Body of pancreas (tissue), 4 donors: ENCODE measurements at regions not wholly inside any gene's neighbourhood (a gene's known extent, or its start where the extent isn't known, plus 50 kb on each side); places are given as distances from the start of the nearest gene placed in this dataset.

Experiments used
- CTCF ChIP-seq, 7 experiments: fragments of 450-650 bp in 4 of 7; fragments of 200-600 bp in 3 of 7; sonication (generic) in 3 of 7; IDR thresholded peaks; one replicate each; pipeline ENCODE4 v1.5.1; 2016 to 2019; ENCODE audit warnings: antibody characterized with exemption in 7 of 7
- POLR2A ChIP-seq, 3 donors: fragments of 450-650 bp; IDR thresholded peaks; one replicate each; pipeline ENCODE4 v1.6.1; 2016; ENCODE audit warnings: antibody characterized with exemption in 3 of 3, mild to moderate bottlenecking in 2 of 3

GRCh38 chr5:122656577-122656976 is 118.3 kb upstream of the SNX2 start:
- TF ChIP-seq CTCF (IDR thresholded peaks at IDR 0.05) (no peak), POLR2A (IDR thresholded peaks at IDR 0.05) (no peak)
